NCI-H345 treated with DMSO at 0.1 percent for 48 hours (cell line): ENCODE measurements at regions not wholly inside any gene's neighbourhood (a gene's known extent, or its start where the extent isn't known, plus 50 kb on each side); places are given as distances from the start of the nearest gene placed in this dataset.

Experiments
- DNase-seq: peaks from one replicate; lab custom pipeline; 2025; ENCODE audit not compliant: unreplicated experiment; lab: John Stamatoyannopoulos, UW

- DNase-seq, result no peak
Measured at GRCh38 chr2:12965540-12966269, 249.0 kb downstream of the TRIB2 start.

- DNase-seq, result no peak
Measured at GRCh38 chr2:12967804-12968203, 251.1 kb downstream of the TRIB2 start.

- DNase-seq, result no peak
Measured at GRCh38 chr2:12968399-12968798, 251.7 kb downstream of the TRIB2 start.

- DNase-seq, result no peak
Measured at GRCh38 chr2:12970861-12971260, 254.1 kb downstream of the TRIB2 start.

- no peak for DNase-seq
Measured at GRCh38 chr2:12971581-12972365, 255.0 kb downstream of the TRIB2 start.

- DNase-seq, result no peak
Measured at GRCh38 chr2:12978066-12978835, 261.5 kb downstream of the TRIB2 start.

GRCh38 chr2:12979066-12979465 lies 262.3 kb downstream of the TRIB2 start:
- DNase-seq, result no peak

GRCh38 chr2:12980817-12981216 lies 264.1 kb downstream of the TRIB2 start:
- no peak for DNase-seq

- DNase-seq, result no peak
Measured at GRCh38 chr2:12982149-12982584, 265.4 kb downstream of the TRIB2 start.

- no peak for DNase-seq
Measured at GRCh38 chr2:12987246-12987645, 270.5 kb downstream of the TRIB2 start.

GRCh38 chr2:12988279-12988678 lies 271.5 kb downstream of the TRIB2 start:
- DNase-seq, result no peak

GRCh38 chr2:12990523-12990922 lies 273.8 kb downstream of the TRIB2 start:
- no peak for DNase-seq

GRCh38 chr2:12998685-12999084 lies 281.9 kb downstream of the TRIB2 start:
- DNase-seq, result no peak

GRCh38 chr2:13000664-13001363 lies 284.1 kb downstream of the TRIB2 start:
- DNase-seq, result no peak

GRCh38 chr2:13001408-13001807 lies 284.7 kb downstream of the TRIB2 start:
- no peak for DNase-seq

- DNase-seq, result no peak
Measured at GRCh38 chr2:13002536-13003331, 286.0 kb downstream of the TRIB2 start.

GRCh38 chr2:13003500-13003899 lies 286.8 kb downstream of the TRIB2 start:
- no peak for DNase-seq

- no peak for DNase-seq
Measured at GRCh38 chr2:13005048-13005447, 288.3 kb downstream of the TRIB2 start.

- no peak for DNase-seq
Measured at GRCh38 chr2:13005761-13006335, 289.1 kb downstream of the TRIB2 start.

- DNase-seq, result no peak
Measured at GRCh38 chr2:13006426-13006825, 289.7 kb downstream of the TRIB2 start.
